Uterus (tissue), 2 donors: ENCODE measurements at regions not wholly inside any gene's neighbourhood (a gene's known extent, or its start where the extent isn't known, plus 50 kb on each side); places are given as distances from the start of the nearest gene placed in this dataset.

ENCODE experiments used
- POLR2A ChIP-seq, 2 donors: fragments of 450-650 bp; IDR thresholded peaks; one replicate each; pipeline ENCODE4 v1.6.1; 2016; ENCODE audit warnings: antibody characterized with exemption in 2 of 2, mild to moderate bottlenecking in 1 of 2, moderate library complexity in 1 of 2
- TF ChIP-seq, protein P1 (sequence below), 4 experiments: fragments of 200-600 bp in 2 of 4; fragments of 450-650 bp in 2 of 4; sonication (generic) in 2 of 4; IDR thresholded peaks; one replicate each; pipeline ENCODE4 v1.5.1; 2016 to 2019; ENCODE audit warnings: antibody characterized with exemption in 4 of 4, mild to moderate bottlenecking in 2 of 4, moderate library complexity in 1 of 4

DNA sequence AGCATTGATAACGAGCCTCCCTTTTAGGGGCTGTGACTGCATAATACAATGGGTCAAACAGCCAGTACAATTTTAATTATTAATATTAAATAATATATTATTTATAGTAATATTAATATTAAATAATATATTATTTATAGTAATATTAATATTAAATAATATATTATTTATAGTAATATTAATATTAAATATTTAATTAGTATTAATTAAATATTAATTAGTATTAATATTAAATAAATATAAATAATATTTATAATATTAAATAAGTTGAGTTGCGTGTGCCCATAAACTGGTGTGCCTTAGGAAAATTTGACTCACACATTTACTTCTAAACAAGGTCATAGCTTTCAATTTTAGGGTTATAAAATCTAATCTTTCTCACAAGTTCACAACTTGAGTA lies 509.3 kb upstream of the RGS18 start:
- TF ChIP-seq, protein P1, sequence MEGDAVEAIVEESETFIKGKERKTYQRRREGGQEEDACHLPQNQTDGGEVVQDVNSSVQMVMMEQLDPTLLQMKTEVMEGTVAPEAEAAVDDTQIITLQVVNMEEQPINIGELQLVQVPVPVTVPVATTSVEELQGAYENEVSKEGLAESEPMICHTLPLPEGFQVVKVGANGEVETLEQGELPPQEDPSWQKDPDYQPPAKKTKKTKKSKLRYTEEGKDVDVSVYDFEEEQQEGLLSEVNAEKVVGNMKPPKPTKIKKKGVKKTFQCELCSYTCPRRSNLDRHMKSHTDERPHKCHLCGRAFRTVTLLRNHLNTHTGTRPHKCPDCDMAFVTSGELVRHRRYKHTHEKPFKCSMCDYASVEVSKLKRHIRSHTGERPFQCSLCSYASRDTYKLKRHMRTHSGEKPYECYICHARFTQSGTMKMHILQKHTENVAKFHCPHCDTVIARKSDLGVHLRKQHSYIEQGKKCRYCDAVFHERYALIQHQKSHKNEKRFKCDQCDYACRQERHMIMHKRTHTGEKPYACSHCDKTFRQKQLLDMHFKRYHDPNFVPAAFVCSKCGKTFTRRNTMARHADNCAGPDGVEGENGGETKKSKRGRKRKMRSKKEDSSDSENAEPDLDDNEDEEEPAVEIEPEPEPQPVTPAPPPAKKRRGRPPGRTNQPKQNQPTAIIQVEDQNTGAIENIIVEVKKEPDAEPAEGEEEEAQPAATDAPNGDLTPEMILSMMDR (IDR thresholded peaks at IDR 0.05), result no peak
- no peak for TF ChIP-seq POLR2A (IDR thresholded peaks at IDR 0.05)
